ENCODE measurements at regions not wholly inside any gene's neighbourhood (a gene's known extent, or its start where the extent isn't known, plus 50 kb on each side); places are given as distances from the start of the nearest gene placed in this dataset.

GRCh38 chr3:95705786-95706418 lies 1108.5 kb upstream of the EPHA6 start:
- DNase-seq: peak in 1 of 2 donors; percentile 48
- H3K36me3 Mint-ChIP-seq: no peaks in the 10 kb centered on the region
- WGBS (ENCODE audit: insufficient coverage): 59% methylated on average over 7 of the region's 9 CpGs
- no peak for TF ChIP-seq CTCF (IDR thresholded peaks at IDR 0.05)
- Histone ChIP-seq H3K27ac (ENCODE audit: low read length) (no peak overlapping the region), H3K4me1 (ENCODE audit: control insufficient read depth, insufficient read depth, low read length) (no peaks in the 10 kb centered on the region), H3K9me3 (ENCODE audit: control insufficient read depth, insufficient read depth, low read length) (no peaks in the 10 kb centered on the region), H3K36me3 (ENCODE audit: control insufficient read depth, insufficient read depth, low read length) (no peaks in the 10 kb centered on the region), H3K4me3 (ENCODE audit: low read length) (peak overlapping the region; percentile 1), H3K27me3 (ENCODE audit: control insufficient read depth, insufficient read depth, low read length) (no peaks in the 10 kb centered on the region)
- H3K27me3 Mint-ChIP-seq (ENCODE audit: low read depth in 2 of 2): no peaks in the 10 kb centered on the region
- intact Hi-C loops (cut with micrococcal nuclease): no loop called here
- ATAC-seq: peak; percentile 57 to 78 (median 64)
- H3K9me3 Mint-ChIP-seq: peaks cover 16 to 25% of the 10 kb centered on the region in 2 donors
- H3K4me1 Mint-ChIP-seq: peaks cover 0 to 9% of the 10 kb centered on the region in 2 donors
- H3K27ac Mint-ChIP-seq: peak overlapping the region; percentile 15 to 45
- peak overlapping the region; percentile 73 for H3K4me3 Mint-ChIP-seq

- WGBS (ENCODE audit: insufficient coverage): 72% methylated on average over 2 of the region's 2 CpGs
- H3K27me3 Mint-ChIP-seq (ENCODE audit: low read depth in 2 of 2): no peaks in the 10 kb centered on the region
- H3K36me3 Mint-ChIP-seq: no peaks in the 10 kb centered on the region
- DNase-seq (no peak), ATAC-seq (no peak)
- peaks cover 16 to 21% of the 10 kb centered on the region in 2 donors for H3K9me3 Mint-ChIP-seq
- H3K27ac Mint-ChIP-seq: no peak overlapping the region
- H3K27me3 ChIP-seq (ENCODE audit: control insufficient read depth, insufficient read depth, low read length): no peaks in the 10 kb centered on the region
- no peak overlapping the region for H3K27ac ChIP-seq (ENCODE audit: low read length)
- no peaks in the 10 kb centered on the region for H3K36me3 ChIP-seq (ENCODE audit: control insufficient read depth, insufficient read depth, low read length)
- intact Hi-C loops (cut with micrococcal nuclease): no loop called here
- H3K4me3 ChIP-seq (ENCODE audit: low read length): no peak overlapping the region
- TF ChIP-seq CTCF (IDR thresholded peaks at IDR 0.05): no peak
- H3K4me1 ChIP-seq (ENCODE audit: control insufficient read depth, insufficient read depth, low read length): no peaks in the 10 kb centered on the region
- no peaks in the 10 kb centered on the region for H3K9me3 ChIP-seq (ENCODE audit: control insufficient read depth, insufficient read depth, low read length)
- H3K4me1 Mint-ChIP-seq: peaks cover 0 to 9% of the 10 kb centered on the region in 2 donors
- peak overlapping the region; percentile 4 for H3K4me3 Mint-ChIP-seq
Measured at GRCh38 chr3:95707268-95707667, 1107.1 kb upstream of the EPHA6 start.

GRCh38 chr3:95710684-95711083 lies 1103.7 kb upstream of the EPHA6 start:
- Histone ChIP-seq H3K4me1 (ENCODE audit: control insufficient read depth, insufficient read depth, low read length) (no peaks in the 10 kb centered on the region), H3K27me3 (ENCODE audit: control insufficient read depth, insufficient read depth, low read length) (no peaks in the 10 kb centered on the region), H3K27ac (ENCODE audit: low read length) (no peak overlapping the region), H3K4me3 (ENCODE audit: low read length) (no peak overlapping the region), H3K36me3 (ENCODE audit: control insufficient read depth, insufficient read depth, low read length) (no peaks in the 10 kb centered on the region), H3K9me3 (ENCODE audit: control insufficient read depth, insufficient read depth, low read length) (no peaks in the 10 kb centered on the region)
- Mint-ChIP-seq H3K9me3 (peaks cover 6 to 14% of the 10 kb centered on the region in 2 donors), H3K27ac (no peak overlapping the region), H3K36me3 (no peaks in the 10 kb centered on the region), H3K4me1 (peaks cover 0 to 2% of the 10 kb centered on the region in 2 donors), H3K4me3 (no peak overlapping the region), H3K27me3 (ENCODE audit: low read depth in 2 of 2) (no peaks in the 10 kb centered on the region)
- DNase-seq: no peak
- no peak for TF ChIP-seq CTCF (IDR thresholded peaks at IDR 0.05)
- WGBS (ENCODE audit: insufficient coverage): 80% methylated on average over 1 of the region's 1 CpG
- ATAC-seq: no peak
- intact Hi-C loops (cut with micrococcal nuclease): no loop called here

GRCh38 chr3:95711789-95712188 lies 1102.6 kb upstream of the EPHA6 start:
- DNase-seq (no peak), ATAC-seq (no peak)
- Mint-ChIP-seq H3K9me3 (peaks cover 6 to 17% of the 10 kb centered on the region in 2 donors), H3K36me3 (no peaks in the 10 kb centered on the region), H3K27ac (no peak overlapping the region), H3K4me3 (no peak overlapping the region), H3K4me1 (no peaks in the 10 kb centered on the region), H3K27me3 (ENCODE audit: low read depth in 2 of 2) (no peaks in the 10 kb centered on the region)
- H3K27me3 ChIP-seq (ENCODE audit: control insufficient read depth, insufficient read depth, low read length): no peaks in the 10 kb centered on the region
- WGBS (ENCODE audit: insufficient coverage): 69% methylated on average over 2 of the region's 2 CpGs
- no peak overlapping the region for H3K27ac ChIP-seq (ENCODE audit: low read length)
- no peaks in the 10 kb centered on the region for H3K36me3 ChIP-seq (ENCODE audit: control insufficient read depth, insufficient read depth, low read length)
- TF ChIP-seq CTCF (IDR thresholded peaks at IDR 0.05): no peak
- no peaks in the 10 kb centered on the region for H3K4me1 ChIP-seq (ENCODE audit: control insufficient read depth, insufficient read depth, low read length)
- intact Hi-C loops (cut with micrococcal nuclease): no loop called here
- H3K9me3 ChIP-seq (ENCODE audit: control insufficient read depth, insufficient read depth, low read length): no peaks in the 10 kb centered on the region
- H3K4me3 ChIP-seq (ENCODE audit: low read length): no peak overlapping the region

Data from natural killer cell (primary cell).